ENCODE measurements at regions not wholly inside any gene's neighbourhood (a gene's known extent, or its start where the extent isn't known, plus 50 kb on each side); places are given as distances from the start of the nearest gene placed in this dataset.

DNA sequence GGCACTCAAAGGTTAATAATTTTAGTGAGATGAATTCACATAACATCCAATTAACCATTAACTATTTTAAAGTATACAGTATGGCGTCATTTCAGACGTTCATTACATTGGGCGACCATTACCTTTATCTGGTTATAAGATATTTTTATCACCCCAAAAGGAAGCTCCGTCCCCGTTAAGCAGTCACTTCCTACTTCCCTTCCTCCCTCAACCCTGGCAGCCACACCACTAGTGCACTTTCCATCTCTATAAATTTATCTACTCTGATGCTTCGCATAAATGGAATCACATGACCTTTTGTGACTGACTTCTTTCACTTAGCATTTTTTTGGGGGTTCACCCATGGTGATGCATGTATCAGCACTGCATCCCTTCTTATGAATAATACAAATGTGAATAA is 168.3 kb upstream of the PUM3 start:
- H3K9me3 ChIP-seq: peaks cover 0 to 3% (median 0%) of the 10 kb centered on the region in 4 donors
- intact Hi-C loops (cut with DNase I): no loop called here
- 30 to 48% methylated on average over 6 of the region's 6 CpGs for WGBS, 2 donors
- no peak for TF ChIP-seq POLR2AphosphoS5 (IDR thresholded peaks at IDR 0.05)
- no peak overlapping the region for H3K4me3 ChIP-seq
- H3K27me3 ChIP-seq: no peaks in the 10 kb centered on the region
- H3K36me3 ChIP-seq: no peaks in the 10 kb centered on the region
- peaks cover 0 to 6% (median 2%) of the 10 kb centered on the region in 4 donors for H3K4me1 ChIP-seq
- DNase-seq: no peak
- H3K27ac ChIP-seq: no peak overlapping the region

DNA sequence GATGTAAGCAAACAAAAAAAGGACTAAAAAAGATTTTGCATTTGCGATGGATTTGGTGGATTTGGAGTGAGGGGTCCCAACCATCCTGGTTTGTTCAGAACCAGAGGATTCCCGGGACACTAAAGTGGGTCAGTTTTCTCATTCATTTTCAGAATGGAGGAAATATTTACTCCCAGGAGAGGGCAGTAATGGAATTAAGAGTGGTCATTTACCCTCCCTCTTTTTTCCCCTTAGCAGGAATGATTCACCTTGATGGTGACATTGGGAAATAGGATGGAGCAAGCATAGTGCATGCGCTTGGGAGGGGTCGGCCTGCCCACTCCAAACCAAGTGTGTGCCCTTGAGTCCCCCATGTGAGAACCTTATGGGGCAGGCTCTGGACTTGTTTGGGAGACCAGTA is 164.2 kb upstream of the PUM3 start:
- Histone ChIP-seq H3K4me1 (peaks cover 0 to 14% (median 9%) of the 10 kb centered on the region in 4 donors), H3K36me3 (no peaks in the 10 kb centered on the region), H3K27me3 (no peaks in the 10 kb centered on the region), H3K27ac (no peak overlapping the region), H3K9me3 (no peaks in the 10 kb centered on the region), H3K4me3 (no peak overlapping the region)
- DNase-seq: no peak
- no peak for TF ChIP-seq POLR2A (IDR thresholded peaks at IDR 0.05)
- no peak for TF ChIP-seq POLR2AphosphoS5 (IDR thresholded peaks at IDR 0.05)
- TF ChIP-seq CTCF (IDR thresholded peaks at IDR 0.05): no peak
- TF ChIP-seq EP300 (IDR thresholded peaks at IDR 0.05): no peak
- 92 to 94% methylated on average over 4 of the region's 4 CpGs for WGBS, 2 donors
- intact Hi-C loops (cut with DNase I): no loop called here

GRCh38 chr9:3007326-3007725 is 163.4 kb upstream of the PUM3 start:
- H3K27ac ChIP-seq: no peak overlapping the region
- TF ChIP-seq EP300 (IDR thresholded peaks at IDR 0.05): no peak
- TF ChIP-seq CTCF (IDR thresholded peaks at IDR 0.05): no peak
- DNase-seq: no peak
- intact Hi-C loops (cut with DNase I): no loop called here
- H3K9me3 ChIP-seq: no peaks in the 10 kb centered on the region
- H3K27me3 ChIP-seq: no peaks in the 10 kb centered on the region
- H3K4me3 ChIP-seq: no peak overlapping the region
- 14 to 83% methylated on average over 1 of the region's 1 CpG for WGBS, 2 donors
- peaks cover 0 to 14% (median 9%) of the 10 kb centered on the region in 4 donors for H3K4me1 ChIP-seq
- no peaks in the 10 kb centered on the region for H3K36me3 ChIP-seq

- Histone ChIP-seq H3K36me3 (no peaks in the 10 kb centered on the region), H3K4me1 (peaks cover 0 to 14% (median 9%) of the 10 kb centered on the region in 4 donors), H3K9me3 (no peaks in the 10 kb centered on the region), H3K27me3 (no peaks in the 10 kb centered on the region), H3K4me3 (no peak overlapping the region), H3K27ac (no peak overlapping the region)
- no peak for DNase-seq
- TF ChIP-seq EP300 (IDR thresholded peaks at IDR 0.05) (no peak), POLR2AphosphoS5 (IDR thresholded peaks at IDR 0.05) (no peak), POLR2A (IDR thresholded peaks at IDR 0.05) (no peak), CTCF (IDR thresholded peaks at IDR 0.05) (no peak)
- intact Hi-C loops (cut with DNase I): no loop called here
These were observed 163.0 kb upstream of the PUM3 start for GRCh38 chr9:3006851-3007250.

- intact Hi-C loops (cut with DNase I): no loop called here
- WGBS, 2 donors: 87 to 88% methylated on average over 1 of the region's 1 CpG
- TF ChIP-seq CTCF (IDR thresholded peaks at IDR 0.05): no peak
- no peak for TF ChIP-seq POLR2A (IDR thresholded peaks at IDR 0.05)
- no peak for TF ChIP-seq POLR2AphosphoS5 (IDR thresholded peaks at IDR 0.05)
- TF ChIP-seq EP300 (IDR thresholded peaks at IDR 0.05): no peak
- H3K9me3 ChIP-seq: no peaks in the 10 kb centered on the region
- no peak overlapping the region for H3K27ac ChIP-seq
- peaks cover 0 to 14% (median 9%) of the 10 kb centered on the region in 4 donors for H3K4me1 ChIP-seq
- no peaks in the 10 kb centered on the region for H3K36me3 ChIP-seq
- H3K4me3 ChIP-seq: no peak overlapping the region
- H3K27me3 ChIP-seq: no peaks in the 10 kb centered on the region
- no peak for DNase-seq
These were observed 160.7 kb upstream of the PUM3 start for GRCh38 chr9:3004572-3004971.

All from sigmoid colon (tissue), 6 donors.